D341Med (cell line): ENCODE measurements at regions not wholly inside any gene's neighbourhood (a gene's known extent, or its start where the extent isn't known, plus 50 kb on each side); places are given as distances from the start of the nearest gene placed in this dataset.
"Not testable (repeated sequence)": the region's sequence is repeated elsewhere in the genome, so short reads cannot be mapped to it uniquely, and the experiment has no call there.

ENCODE experiments used
- DNase-seq: peaks from one replicate; pipeline ENCODE4 v3.0.0; 2012; ENCODE audit warnings: low spot score

DNA sequence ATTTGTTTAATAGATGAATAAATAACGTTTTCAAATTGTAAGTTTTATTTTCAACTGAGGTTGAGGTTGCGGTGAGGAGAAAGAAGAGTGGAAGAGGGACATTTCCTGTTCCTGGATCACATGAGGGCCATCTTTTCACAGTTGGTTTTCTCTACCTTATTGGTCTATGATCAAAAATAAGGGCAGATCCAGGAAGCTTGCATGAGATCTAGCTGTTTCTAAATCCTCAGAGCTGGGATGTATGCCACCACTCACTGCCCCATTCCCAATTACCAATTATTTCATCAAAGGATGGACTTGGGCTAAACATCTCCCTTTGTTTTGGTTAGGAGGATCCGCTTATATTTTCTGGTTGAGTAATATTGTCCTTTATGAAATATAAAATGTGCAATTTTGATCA is 104.8 kb upstream of the TLL1 start:
- DNase-seq, result no peak

DNA sequence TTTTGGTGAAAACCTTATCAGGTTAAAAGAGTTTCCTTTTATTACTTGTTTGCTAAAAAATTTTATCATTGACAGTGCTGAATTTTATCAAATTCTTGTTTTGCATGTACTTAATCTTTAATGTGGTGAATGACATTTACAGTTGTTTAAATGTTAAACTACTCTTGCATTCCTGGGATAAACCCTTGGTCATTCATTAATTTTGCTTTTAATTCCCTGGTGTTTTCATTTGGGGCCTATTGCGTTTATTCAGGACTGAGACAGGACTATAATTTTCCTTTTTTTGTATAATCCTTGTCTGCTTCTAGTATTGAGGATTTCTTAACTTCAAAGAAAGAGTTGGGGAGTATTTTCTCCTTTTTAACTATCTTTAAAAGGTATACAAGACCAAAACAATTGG is 98.7 kb upstream of the TLL1 start:
- no peak for DNase-seq

DNA sequence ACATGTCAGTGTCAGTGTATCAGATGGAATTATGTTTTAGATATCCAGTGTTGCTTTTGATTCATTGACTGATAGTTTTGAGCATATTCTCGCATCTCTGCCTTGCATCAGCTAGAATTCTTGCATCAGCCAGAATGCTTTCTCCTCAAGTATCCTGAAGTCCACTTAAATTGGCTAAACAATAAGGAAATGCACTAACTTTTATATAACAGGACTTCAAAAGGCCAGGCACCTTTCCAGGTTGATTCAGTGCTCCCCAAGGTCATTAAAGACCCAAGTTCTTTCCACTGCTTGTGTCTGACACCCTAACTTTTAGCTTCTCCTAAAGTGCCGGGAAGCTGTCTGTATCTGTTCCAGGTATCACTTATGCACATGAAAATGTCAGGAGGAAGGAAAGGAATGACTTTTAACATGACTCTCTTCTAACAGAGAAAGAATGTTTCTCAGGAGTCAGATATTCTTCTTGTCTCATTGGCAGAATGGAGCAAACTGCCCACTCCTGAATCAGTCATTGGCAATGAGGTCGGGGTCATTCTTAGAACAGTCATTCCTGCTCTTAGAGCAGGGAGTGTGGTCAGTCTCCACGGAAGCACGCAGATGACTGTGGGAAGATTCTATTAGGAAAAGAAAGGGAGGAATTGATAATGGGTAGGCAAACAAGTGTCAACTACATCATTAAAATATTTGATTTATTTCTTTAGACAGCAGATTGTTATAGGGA is 92.9 kb upstream of the TLL1 start:
- no peak for DNase-seq

DNA sequence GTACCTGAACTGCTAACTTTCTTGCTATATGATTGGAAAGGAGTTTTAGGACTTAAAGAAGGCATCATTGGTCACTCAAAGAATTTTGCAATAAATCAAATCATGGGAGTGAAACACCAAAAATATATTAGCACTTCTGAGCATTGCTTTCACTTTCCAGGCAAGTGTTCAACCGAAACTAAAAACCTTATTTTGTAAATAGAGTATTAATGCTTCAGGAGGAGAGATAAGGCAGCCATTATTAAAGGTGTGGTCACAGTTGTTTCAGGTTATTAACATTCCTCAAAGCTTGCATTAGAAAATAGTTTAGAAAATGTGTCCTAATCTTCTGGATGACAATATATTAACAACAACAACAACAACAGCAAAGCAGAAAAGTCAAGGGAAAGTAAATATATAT is 92.3 kb upstream of the TLL1 start:
- DNase-seq, result no peak

DNA sequence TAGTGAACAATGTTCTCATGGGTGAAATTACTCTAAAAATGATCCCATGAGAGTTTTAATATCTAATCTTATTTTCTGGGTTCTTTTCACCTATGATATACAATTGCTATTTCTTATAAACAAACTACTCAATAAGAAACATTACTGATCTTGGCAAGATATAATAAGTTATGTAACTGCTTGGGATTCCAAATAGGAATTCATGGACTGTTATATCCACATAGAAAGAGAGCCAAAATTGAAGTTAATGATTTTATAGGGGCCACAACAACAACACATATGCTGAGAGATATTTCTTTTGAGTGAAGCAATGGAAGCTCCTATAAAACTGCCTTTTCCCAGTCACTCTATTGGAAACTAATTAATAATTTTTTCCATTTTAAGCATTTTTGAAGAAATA is 90.4 kb upstream of the TLL1 start:
- no peak for DNase-seq

DNA sequence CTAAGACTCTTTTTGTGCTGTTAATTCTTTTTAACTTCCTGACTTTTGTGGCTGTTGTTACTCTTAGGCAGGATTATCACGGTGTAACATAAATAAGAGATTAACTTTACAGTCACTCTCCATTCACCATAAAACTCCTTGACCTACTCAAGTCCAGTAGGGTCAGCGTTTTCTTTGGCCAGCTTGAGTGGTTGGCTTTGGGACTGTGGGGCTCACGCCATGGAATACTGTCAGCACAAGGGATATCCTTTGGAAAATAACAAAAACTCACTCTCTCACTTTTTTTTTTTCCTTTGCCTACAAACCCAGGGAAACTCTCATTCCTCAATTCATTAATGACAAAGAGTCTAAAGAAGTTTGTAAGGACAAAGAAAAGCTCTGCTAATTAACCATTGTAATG is 89.4 kb upstream of the TLL1 start:
- no peak for DNase-seq

DNA sequence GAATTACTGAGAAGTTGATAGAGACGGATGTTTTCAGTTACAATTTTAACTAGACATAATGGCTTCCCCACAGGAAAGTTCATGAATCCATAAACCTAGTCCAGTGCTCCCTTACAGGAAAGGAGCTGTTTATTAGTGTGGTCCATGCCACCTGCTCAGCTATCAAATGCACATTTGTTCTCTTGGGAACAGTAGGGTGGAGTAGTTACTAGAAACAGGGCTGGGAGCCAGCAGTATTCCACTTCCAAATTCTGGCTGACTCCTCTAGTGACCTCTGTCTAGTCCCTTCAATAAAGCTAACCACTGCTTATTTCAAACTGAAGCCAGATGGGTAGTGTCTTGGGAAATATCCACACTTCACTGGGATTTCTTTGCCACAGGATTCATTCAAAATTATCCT is 88.4 kb upstream of the TLL1 start:
- DNase-seq, result no peak

DNA sequence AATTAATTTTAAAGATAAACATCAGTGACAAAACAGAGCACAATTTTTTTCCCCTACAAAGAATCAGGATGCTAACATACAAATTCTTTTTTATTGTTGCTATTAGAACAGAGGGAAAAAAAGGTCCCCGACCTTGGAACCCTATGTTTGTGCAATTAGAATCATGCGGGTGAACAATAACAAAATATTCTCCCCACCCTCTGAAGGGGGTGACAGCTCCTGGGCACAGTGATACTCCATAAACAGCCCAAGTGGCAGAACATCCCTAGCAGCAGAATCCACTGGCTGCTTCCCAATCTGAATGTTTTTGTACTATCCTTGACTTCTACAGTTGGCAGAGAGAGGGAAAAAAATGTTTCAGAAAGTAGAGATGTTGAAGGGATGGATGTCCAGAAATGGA is 87.7 kb upstream of the TLL1 start:
- no peak for DNase-seq

DNA sequence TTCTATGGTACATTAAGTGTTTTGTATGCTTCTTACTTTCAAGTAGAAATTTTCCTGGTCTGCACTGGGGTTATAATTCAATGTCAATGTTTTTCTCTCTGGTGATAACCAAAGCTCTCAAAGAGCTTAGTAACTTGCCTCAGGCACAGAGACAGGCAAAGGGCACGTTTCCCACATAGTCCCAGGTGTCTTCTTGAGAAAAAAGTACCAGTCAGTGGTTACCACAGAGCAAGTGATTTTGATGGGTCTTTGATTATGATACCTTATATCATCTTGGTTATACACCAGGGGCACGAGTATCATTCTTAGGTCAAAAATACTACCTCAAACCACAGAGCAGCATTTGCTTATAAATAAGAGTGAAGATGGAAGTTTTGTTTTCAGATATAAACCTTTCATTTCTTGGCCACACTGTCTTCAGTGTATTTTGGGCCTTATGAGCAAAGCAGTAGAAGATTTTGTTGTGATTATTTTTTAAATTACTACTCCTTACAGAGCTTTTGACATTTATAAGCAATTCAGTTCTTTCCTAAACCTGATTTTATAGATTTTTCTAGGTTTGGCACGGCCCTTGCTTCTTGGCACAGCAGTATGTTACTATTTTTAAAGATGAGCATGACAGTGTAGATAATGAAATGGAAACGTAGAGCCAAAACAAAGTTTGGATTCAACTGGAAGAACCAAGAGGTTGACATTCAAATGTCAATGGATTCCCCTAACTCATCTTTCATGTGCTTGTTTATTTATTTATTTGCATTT is 85.3 kb upstream of the TLL1 start:
- no peak for DNase-seq

DNA sequence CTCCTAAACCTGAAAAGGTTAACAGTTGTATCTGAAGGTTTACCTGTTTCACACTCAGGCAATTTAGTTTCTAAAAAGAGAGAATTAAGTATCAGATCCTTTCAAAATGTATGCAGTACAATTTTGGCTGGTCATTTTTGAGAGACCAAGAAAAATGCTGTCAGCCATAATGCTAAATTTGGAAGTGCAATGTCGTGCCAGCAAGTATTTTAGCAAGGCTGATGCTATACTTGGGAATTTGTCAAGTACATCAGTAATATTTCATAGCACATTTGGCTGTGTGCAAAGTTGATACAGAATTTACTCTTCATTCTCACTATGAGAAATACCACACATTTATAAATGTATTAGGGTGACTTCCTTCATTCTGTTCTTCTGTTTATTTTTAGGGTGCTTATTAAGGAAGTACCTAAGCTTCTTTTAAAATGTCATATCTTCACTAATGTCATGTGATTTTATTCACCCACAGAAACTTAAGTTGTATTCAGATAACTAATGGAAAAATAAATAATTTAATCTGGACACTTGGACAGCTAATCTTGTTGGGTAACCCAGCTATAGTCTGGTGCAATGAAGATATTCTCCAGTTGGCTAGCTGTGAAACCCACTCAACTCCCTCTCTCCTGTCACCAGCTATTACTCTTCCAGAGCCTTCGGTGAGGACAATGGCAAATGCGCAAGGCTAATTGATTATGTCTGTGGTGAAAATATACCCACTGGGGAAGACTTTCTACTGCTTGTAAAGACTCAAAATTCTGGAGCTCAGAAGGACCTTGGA is 84.2 kb upstream of the TLL1 start:
- DNase-seq, result no peak

DNA sequence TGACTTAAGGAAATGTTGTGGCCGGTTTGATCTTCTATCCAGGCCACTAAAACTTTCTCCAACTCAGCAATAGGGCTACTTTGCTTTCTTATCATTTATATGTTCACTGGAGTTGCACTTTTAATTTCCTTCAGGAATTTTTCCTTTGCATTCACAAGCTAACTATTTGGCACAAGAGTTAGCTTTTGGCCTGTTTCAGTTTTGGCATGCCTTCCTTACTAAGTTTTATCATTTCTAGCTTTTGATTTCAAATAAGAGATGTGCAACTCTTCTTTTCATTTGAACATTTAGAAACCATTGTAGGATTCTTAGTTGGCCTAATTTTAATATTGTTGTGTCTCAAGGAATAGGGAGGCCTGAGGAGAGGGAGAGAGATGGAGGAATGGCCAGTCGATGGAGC is 79.8 kb upstream of the TLL1 start:
- no peak for DNase-seq

DNA sequence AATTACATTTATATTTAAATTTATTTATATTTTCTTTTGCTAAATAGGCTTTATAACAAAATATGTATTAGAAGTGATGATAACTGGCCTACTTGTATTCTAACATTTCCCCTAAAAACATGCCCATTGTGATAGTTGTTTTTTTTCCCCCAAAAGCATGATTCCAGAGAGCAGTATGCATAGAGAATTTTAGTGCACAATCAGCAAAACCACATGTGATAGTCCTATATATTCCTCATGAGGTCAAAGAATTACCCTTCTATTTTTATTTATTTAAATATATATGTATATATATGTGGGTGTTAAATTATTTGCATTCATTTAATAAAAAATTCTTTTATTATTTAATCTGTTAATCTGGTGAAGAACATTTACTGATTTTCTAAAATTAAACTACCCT is 78.2 kb upstream of the TLL1 start:
- DNase-seq, result no peak

DNA sequence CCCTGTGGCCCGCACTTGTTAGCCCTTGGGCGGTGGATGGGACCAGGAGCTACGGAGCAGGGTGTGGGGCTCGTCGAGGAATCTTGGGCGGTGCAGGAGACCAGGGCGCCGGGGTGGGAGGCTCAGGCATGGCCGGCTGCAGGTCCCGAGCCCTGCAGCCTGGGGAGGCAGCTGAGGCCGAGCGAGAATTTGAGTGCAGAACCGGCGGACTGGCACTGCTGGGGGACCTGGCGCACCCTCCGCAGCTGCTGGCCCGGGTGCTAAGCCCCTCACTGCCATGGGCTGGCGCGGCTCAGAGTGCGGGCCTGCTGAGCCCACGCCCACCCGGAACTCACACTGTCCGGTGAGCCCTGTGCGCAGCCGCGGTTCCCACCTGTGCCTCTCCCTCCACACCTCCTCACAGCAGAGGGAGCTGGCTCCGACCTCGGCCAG is 73.6 kb upstream of the TLL1 start:
- no peak for DNase-seq

DNA sequence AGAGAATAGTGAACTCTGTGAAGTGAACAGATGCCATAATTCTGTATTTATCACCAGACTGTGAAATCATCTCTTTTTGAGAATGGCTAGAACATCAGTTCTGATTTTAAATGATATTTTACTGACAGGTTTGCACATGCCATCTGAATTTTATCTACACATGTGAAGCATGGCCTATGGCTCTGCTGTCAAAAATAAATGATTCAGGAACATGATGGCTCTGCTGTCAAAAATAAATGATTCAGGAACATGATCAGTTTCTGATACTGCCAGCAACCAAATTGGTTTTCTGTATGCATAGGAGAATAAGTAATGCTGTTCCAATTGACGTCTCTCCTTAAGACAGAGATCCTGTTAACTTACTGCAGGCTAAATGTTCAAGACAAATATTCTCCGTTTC is 70.6 kb upstream of the TLL1 start:
- DNase-seq, result no peak

DNA sequence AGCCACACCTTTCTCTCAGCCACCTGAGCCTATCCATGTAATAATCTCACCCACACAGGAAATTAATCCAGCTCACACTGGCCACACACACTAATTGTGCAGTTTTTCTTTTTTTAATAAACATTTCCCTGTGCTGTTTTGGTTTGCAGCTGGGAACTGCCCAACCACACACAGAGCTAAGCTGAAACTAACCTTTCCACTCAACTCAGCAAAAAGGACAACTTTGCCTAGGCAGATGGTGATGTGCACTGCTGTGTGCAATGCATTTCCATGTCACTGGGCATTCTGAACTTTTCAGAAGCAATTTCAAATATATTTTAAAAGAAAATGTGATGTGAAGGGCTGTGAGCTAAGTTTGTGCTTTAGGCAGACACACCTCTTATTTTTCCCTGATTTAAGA is 70.0 kb upstream of the TLL1 start:
- no peak for DNase-seq

DNA sequence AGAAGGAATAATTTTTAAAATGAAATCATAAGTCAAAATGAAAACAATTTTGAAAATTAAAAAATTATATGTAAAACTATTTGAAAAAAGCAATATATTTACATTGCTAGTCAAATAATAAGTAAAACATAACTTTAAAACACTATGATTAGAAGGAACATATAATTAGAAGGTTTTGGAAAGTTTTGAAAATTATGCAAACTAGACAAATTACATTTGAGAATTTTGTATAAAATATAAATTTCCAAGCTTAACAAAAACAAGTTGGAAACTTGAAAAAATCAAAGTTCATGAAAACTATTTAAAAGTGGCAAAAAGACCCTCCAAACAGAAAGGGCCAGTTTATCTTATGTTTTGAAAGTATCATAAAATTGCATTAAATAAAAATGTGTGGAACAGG is 67.6 kb upstream of the TLL1 start:
- no peak for DNase-seq

DNA sequence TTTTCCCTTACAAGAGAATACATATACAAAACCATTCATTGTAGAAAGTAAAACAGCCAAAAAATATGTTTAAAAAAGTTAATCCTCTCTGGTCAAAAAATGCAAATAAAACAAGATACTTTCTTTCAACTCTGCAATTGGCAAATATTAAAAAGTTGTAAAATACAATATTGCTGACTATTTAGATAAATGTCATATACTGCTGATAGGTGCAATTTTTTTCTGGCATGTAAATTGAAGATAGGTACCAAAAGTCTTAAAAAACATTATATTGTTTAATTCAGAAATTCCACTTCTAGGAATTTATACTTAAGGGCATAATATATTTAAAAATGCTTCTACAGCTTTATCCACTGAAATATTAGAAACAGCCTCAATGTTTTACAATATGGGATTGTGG is 66.4 kb upstream of the TLL1 start:
- DNase-seq, result no peak

DNA sequence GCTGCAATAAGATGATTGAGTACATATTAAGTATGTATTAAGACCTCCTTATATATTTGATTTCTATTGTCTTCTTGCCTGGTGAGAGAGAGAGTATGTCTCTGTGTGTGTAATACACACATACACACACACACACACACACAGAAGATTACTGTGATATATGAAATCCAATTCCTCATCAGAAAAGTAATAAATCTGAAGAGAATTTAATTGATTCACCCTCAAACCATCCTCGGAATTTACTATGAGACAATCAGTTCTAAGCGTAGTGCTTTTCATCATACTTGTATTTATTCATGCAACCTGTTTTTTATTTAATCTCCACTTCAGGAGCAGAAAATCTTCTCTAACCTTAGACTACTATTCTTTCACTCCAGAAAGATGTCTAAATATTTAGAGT is 62.3 kb upstream of the TLL1 start:
- DNase-seq, result no peak

DNA sequence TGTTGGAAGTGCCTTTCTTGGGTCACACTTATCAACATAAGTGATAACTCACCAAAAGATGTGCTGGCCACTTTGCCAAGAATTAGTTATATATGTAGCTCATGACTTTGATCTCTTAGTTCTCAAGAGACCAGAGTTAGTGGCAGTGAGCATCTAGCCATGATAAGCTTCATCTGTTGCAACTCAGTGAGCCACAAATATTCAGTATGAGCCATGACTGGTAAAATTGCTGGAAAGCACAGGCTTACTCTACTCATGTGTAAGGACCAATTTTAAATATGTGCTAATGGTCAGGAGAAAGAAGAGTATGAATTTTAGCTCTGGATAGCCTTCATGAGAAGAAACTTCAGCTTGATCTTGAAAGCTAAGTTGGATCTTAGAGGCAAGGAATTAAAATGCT is 59.4 kb upstream of the TLL1 start:
- DNase-seq, result no peak

DNA sequence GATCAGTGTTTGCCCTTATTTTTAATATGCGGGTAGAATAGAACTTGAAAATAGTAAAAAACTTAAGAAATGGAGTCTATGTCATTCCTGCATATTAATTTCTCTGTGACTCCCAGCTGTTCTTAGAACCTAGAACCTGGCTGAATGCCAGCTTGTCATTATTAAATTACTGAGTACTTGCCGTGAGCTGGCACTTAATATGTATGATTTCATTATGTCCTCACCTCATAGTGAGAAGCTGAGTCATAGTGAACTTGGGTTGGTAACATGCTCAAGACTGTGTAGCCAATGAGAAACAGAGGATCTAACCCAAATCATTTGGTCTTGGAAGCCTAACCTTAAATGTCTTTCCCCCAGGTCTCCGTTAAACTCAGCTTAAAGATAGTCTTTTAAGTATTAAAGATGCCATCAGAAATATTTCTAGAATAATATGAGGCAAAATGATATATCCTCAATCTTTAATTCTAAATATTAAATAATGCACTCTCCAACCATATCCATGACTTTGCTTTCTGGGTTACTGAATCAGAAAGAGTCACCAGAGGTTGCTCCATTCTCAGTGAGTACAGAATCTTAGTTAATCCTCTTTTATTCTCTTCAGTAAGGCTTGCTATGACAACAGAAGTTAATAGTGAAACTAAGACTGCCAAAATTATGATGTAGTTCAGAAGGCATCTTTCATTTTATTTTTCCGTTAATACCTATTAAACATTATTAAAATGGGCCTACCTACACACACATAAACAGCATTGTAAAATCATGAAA is 58.6 kb upstream of the TLL1 start:
- DNase-seq, result no peak

DNA sequence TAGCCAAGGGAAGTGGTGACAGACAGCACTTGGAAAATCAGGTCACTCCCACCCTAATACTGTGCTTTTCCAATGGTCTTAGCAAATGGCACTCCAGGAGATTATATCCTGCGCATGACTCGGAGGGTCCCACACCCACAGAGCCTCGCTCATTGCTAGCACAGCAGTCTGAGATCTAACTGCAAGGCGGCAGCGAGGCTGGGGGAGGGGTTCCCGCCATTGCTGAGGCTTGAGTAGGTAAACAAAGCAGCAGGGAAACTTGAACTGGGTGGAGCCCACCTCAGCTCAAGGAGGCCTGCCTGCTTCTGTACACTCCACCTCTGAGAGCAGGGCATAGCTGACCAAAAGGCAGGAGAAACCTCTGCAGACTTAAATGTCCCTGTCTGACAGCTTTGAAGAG is 53.9 kb upstream of the TLL1 start:
- not testable (repeated sequence) for DNase-seq
